Limb (tissue), 2 donors: ENCODE measurements at regions not wholly inside any gene's neighbourhood (a gene's known extent, or its start where the extent isn't known, plus 50 kb on each side); places are given as distances from the start of the nearest gene placed in this dataset.

ENCODE experiments used
- DNase-seq, 2 donors: peaks; one replicate each; pipeline ENCODE4 v3.0.0-alpha.2; 2016; ENCODE audit errors: extremely low spot score in 2 of 2

- DNase-seq: no peak
These were observed 195.7 kb downstream of the KLF12 start for GRCh38 chr13:73938372-73939070.

GRCh38 chr13:73937441-73937840 is 196.8 kb downstream of the KLF12 start:
- no peak for DNase-seq

DNA sequence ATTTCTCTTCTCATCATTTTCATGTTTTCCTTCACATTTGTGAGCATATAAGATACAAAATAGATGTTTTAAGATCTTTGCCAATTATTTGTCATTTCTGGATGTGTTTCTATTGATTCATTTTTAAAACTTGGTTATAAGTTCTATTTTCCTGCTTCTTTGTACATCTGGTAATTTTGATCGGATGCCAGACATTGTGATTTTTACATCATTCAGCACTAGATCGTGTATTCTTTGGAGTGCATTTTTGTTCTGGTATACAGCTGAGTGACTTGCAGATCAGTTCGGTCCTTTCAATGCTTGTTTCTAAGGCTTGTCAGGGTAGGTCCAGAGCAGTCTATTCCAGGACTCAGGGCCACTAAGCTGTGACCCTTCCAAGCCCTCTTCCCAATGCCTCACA is 198.2 kb downstream of the KLF12 start:
- DNase-seq: no peak

DNA sequence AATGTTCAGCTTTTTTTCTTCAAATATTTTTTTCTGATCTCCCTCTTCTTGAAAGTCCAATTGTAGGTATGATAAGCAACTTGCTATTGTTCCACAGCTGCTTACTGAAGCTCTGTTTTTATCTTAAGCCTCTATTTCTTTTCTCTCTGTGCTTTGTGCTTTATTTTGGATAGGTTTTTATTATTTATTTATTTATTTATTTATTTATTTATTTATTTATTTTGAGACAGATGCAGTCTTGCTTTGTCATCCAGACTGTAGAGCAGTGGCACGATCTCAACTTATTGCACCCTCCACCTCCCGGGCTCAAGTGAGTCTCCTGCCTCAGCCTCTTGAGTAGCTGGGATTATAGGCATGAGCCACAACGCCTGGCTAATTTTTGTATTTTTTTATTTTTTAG is 199.4 kb downstream of the KLF12 start:
- no peak for DNase-seq

DNA sequence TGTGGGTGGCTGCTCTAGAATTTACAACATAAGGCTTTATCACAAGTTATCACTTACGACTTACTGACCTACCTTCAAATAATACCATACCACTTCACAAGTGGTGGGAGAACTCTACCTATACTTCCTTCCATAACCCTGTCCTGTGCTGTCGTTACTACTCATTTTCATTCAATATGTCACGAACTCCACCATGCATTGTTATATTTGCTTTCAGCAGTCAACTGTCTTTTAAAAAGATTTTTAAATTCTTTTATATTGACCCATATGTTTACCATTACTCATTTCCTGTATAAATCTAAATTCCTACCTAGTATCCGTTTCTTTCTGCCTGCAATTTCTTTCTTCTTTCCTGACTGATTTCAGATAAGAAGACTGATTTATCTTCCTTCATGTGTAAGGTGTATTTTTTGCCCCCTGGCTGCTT is 200.0 kb downstream of the KLF12 start:
- DNase-seq: no peak

- DNase-seq: no peak
These were observed 200.4 kb downstream of the KLF12 start for GRCh38 chr13:73933795-73934194.

- no peak for DNase-seq
These were observed 202.1 kb downstream of the KLF12 start for GRCh38 chr13:73932091-73932490.

DNA sequence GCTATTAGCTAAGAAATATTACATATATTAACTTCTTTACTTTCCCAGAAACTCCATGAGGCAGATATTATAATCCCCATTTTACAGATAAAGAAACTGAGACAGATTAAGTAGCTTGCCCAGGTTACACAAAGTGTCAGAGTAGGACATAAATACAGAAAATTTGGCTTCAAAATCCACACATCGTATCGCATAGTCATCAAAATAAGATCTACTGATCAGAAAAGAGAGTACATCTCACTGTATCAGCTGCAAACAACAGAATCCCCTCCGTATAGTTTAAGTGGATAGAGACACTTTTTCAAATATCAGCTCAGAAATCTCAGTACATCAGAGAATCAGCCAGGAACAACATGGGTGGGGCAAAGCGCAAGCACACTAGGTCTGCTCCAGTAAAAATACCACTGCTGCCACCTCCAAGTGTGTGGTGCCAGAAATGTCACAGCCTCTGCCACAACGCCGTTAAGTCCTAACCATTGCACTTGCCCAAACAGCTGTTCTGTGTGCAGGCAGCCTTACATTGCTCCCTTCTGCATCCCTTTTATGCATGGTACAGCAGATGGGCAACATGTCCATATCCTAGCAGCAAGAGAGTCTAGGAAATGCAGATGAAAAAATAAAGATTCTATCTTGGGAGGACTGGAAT is 204.8 kb downstream of the KLF12 start:
- DNase-seq: no peak

- no peak for DNase-seq
These were observed 209.6 kb downstream of the KLF12 start for GRCh38 chr13:73924607-73925006.

- no peak for DNase-seq
These were observed 211.5 kb downstream of the KLF12 start for GRCh38 chr13:73922493-73923393.

DNA sequence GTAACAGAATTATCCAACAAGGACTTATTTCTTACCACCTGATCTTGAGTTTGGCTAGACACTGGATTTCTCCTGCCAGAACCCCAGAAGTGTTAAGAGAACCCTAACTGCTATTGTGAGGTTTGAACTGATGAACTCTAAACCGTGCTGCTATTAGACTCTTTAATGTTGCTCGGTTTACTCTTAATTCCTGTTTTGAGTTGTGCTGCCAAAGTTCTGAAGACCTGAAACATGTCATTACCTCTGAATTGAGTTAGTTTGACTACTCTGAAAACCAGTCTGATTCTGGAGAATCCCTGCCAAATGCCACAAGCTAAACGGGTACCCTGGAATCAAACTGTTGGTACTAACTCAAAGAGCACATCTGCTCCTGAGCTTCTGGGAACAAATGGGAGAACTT is 215.5 kb downstream of the KLF12 start:
- DNase-seq: no peak

DNA sequence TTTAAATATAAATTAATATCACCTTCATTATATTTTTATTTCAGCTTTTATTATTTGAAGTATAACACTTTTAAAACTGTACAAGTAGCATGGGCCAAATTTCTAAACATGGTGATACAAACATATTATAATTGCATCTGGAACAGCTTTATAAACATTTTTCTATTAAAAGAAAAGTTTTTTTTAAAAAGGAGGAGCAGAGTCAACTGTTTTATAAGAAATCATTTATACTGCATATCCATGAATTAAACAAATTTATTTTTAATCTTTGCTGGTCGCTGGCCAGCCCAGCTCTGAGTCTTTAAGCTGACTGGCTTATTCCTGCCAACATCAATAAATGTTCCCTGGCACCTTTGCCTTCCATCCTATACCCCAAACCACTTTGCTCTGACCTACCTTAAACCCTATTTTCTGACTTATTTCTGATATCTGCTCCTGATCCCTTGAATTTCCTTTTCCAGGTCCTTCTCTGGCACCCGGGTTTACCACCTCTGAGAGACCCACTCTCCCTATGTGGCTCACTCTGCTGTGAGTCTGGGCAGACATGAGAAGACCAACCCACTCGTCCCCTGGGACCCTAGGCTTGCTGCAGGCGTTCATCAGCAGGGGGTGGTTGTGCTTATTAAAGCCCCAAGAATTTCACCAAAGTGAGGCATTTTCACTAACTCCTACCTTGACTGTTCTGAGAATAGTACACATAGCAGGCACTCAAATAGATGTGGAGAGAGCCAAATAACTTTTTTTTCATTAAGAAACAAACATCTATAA is 220.3 kb downstream of the KLF12 start:
- no peak for DNase-seq

- no peak for DNase-seq
These were observed 221.0 kb downstream of the KLF12 start for GRCh38 chr13:73913079-73913740.

DNA sequence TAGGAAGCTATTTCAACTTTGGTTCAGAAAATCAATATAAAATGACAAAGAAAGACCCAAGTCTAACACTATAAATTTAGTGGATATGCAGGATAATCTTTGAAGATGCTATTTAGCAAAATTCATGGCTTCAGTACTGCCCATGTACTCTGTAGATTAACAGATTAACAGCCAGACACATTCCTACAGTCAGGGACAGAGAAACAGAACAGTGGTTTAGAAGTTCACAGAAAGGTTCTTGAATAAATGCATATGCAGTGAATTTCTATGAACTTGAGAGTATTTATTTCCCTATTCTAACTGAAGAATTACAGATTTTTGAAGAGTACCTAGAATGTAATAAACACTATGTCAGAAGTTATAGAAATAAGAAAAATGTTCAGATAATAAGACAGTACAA is 222.8 kb downstream of the KLF12 start:
- DNase-seq: no peak

DNA sequence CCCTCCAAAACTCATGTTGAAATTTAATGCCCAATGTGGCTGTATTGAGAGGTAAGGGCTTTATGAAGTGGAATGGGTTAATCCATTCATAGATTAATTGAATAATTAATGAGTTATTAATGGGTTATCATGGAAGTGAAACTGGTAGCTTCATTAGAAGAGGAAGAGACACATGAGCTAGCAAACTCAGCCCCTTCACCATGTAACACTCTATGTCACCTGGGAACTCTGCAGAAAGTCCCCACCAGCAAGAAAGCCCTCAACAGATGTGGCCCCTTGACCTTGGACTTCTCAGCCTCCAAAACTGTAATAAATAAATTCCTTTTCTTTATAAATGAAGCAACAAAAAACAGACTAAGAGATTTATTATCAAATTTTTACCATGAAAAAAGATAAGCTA is 223.5 kb downstream of the KLF12 start:
- no peak for DNase-seq

DNA sequence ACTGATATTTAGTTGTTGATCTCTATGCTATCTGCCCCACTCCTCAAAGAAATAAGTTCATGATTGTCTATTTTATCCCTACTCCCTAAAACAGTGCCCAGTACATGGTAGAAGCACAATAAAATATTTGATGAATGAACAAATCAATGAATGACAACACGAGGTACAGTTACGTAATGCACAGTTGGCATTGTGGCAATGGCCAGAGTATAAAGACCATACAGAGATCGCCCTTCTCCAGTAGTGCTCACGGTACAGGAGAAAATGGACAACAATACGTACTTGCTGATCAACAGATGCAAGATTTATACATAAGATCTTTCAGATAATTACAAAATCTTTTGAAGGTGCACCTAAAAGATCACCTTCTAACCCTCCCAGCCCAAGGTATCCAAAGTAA is 225.4 kb downstream of the KLF12 start:
- no peak for DNase-seq

- no peak for DNase-seq
These were observed 229.6 kb downstream of the KLF12 start for GRCh38 chr13:73904625-73905024.

DNA sequence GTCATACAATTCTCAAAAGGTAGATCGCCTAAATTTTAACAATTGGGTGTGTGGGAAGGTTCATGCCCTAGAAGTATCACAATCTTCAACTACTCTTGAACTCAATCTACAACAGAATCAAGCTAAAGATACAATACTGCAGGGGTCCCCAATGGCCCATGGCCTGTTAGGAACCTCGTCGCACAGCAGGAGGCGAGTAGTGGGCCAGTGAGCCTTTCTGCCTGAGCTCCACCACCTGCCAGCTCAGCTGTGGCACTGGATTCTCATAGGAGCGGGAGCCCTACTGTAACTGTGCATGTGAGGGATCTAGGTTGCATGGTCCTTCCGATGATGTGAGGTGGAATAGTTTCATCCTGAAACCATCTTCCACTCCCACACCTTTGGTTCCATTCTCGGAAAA is 230.6 kb downstream of the KLF12 start:
- DNase-seq: no peak

GRCh38 chr13:73902847-73903246 is 231.4 kb downstream of the KLF12 start:
- DNase-seq: no peak

GRCh38 chr13:73902296-73902695 is 231.9 kb downstream of the KLF12 start:
- DNase-seq: no peak
